Activated CD4-positive, alpha-beta memory T cell treated with anti-CD3 and anti-CD28 coated beads, Interleukin-2, amount 10 ng/mL, durations not matched to agents 7 days and 5 days (primary cell): ENCODE measurements at regions not wholly inside any gene's neighbourhood (a gene's known extent, or its start where the extent isn't known, plus 50 kb on each side); places are given as distances from the start of the nearest gene placed in this dataset.
"Not testable (repeated sequence)": the region's sequence is repeated elsewhere in the genome, so short reads cannot be mapped to it uniquely, and the experiment has no call there.

Experiments used
- CTCF ChIA-PET: fragments of 350-600 bp; sonication (Branson Sonifier 250); formaldehyde crosslinking; loops from one replicate; lab custom pipeline; 2021; ENCODE audit warnings: antibody characterized with exemption, inconsistent platforms; lab: Charles Lee
- POLR2A ChIA-PET: fragments of 350-600 bp; sonication (Branson Sonifier 250); formaldehyde crosslinking; loops from one replicate; lab custom pipeline; 2021; ENCODE audit warnings: antibody characterized with exemption; lab: Charles Lee
- DNase-seq: peaks from one replicate; pipeline ENCODE4 v3.0.0-alpha.2; 2020
- H3K27ac Mint-ChIP-seq: one replicate; pipeline ENCODE4 v1.8.0; 2021; ENCODE audit warnings: mild to moderate bottlenecking, mixed read lengths
- H3K27me3 Mint-ChIP-seq: one replicate; pipeline ENCODE4 v1.8.0; 2021; ENCODE audit warnings: mixed read lengths
- H3K36me3 Mint-ChIP-seq: one replicate; pipeline ENCODE4 v1.8.0; 2021; ENCODE audit warnings: low read depth, mixed read lengths
- H3K4me1 Mint-ChIP-seq: one replicate; pipeline ENCODE4 v1.8.0; 2021; ENCODE audit warnings: mixed read lengths
- H3K4me3 Mint-ChIP-seq: one replicate; pipeline ENCODE4 v1.8.0; 2021; ENCODE audit warnings: mild to moderate bottlenecking, mixed read lengths
- H3K9me3 Mint-ChIP-seq: one replicate; pipeline ENCODE4 v1.8.0; 2021; ENCODE audit warnings: mixed read lengths

- Mint-ChIP-seq H3K9me3 (peaks cover 24% of the 10 kb centered on the region), H3K27me3 (no peaks in the 10 kb centered on the region), H3K27ac (no peak overlapping the region), H3K4me3 (no peak overlapping the region), H3K4me1 (no peaks in the 10 kb centered on the region), H3K36me3 (no peaks in the 10 kb centered on the region)
- CTCF ChIA-PET = no interaction called here
- DNase-seq = no peak
- POLR2A ChIA-PET = no interaction called here
Observed at GRCh38 chr19:21610787-21611186, 105.4 kb downstream of the ZNF429 start.

DNA sequence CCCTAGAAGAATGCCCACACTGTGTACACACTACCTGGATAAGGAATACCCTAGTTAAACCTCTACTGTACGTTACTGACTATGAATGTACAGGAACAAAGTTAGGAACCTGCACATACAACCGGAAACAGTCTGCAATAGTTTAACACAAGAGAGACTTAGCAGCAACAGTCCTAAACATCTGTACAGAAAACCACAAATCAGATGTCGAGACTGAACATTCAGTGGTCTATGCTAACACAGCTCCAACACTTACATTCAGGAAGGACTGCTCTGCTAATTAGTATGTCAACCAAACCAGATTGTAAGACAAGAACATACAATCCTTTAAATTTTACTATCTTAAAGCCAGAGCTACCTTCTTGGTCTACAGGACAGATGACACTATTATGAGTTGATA, 104.9 kb downstream of the ZNF429 start:
- no peaks in the 10 kb centered on the region for H3K27me3 Mint-ChIP-seq
- POLR2A ChIA-PET = no interaction called here
- no peaks in the 10 kb centered on the region for H3K4me1 Mint-ChIP-seq
- CTCF ChIA-PET = no interaction called here
- no peak overlapping the region for H3K27ac Mint-ChIP-seq
- H3K36me3 Mint-ChIP-seq = no peaks in the 10 kb centered on the region
- DNase-seq = no peak
- no peak overlapping the region for H3K4me3 Mint-ChIP-seq
- H3K9me3 Mint-ChIP-seq = peaks cover 22% of the 10 kb centered on the region

GRCh38 chr19:21608571-21608970, 103.2 kb downstream of the ZNF429 start:
- H3K36me3 Mint-ChIP-seq = no peaks in the 10 kb centered on the region
- peaks cover 21% of the 10 kb centered on the region for H3K9me3 Mint-ChIP-seq
- H3K4me3 Mint-ChIP-seq = no peak overlapping the region
- no peak overlapping the region for H3K27ac Mint-ChIP-seq
- H3K4me1 Mint-ChIP-seq = peaks cover 10% of the 10 kb centered on the region
- no peaks in the 10 kb centered on the region for H3K27me3 Mint-ChIP-seq
- CTCF ChIA-PET = interaction anchor here (0.6 kb wide), 1 partner anchor 762 kb away, joined by 3 read pairs; no protein-coding TSS in a partner anchor
- no peak for DNase-seq
- POLR2A ChIA-PET = no interaction called here

DNA sequence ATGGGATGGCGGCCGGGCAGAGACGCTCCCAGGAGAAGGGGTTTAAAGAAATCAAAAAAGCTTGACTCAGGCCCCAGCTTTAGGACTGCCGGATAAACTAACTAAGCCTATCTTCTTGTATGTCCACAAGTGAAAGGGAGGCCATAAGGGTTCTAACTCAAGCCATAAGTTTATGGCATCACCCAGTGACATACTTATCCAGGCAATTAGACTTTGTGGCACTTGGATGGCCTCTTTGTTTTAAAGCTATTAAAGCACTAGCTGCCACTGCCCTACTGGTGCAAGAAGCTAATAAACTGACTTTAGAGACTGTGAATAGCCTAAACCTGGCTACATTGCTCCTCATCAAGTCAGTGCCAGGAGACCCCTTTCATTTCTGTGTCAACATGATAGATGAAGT, 102.0 kb downstream of the ZNF429 start:
- Mint-ChIP-seq H3K27ac (no peak overlapping the region), H3K4me3 (no peak overlapping the region), H3K36me3 (no peaks in the 10 kb centered on the region), H3K9me3 (peaks cover 16% of the 10 kb centered on the region), H3K27me3 (no peaks in the 10 kb centered on the region), H3K4me1 (peaks cover 11% of the 10 kb centered on the region)
- POLR2A ChIA-PET = no interaction called here
- DNase-seq = no peak
- CTCF ChIA-PET = no interaction called here

- DNase-seq, H3K27ac Mint-ChIP-seq, H3K36me3 Mint-ChIP-seq, CTCF ChIA-PET, H3K27me3 Mint-ChIP-seq, H3K4me3 Mint-ChIP-seq, POLR2A ChIA-PET: not testable (repeated sequence)
- H3K9me3 Mint-ChIP-seq = peaks cover 16% of the 10 kb centered on the region
- peaks cover 11% of the 10 kb centered on the region for H3K4me1 Mint-ChIP-seq
Observed at GRCh38 chr19:21607011-21607410, 101.6 kb downstream of the ZNF429 start.

DNA sequence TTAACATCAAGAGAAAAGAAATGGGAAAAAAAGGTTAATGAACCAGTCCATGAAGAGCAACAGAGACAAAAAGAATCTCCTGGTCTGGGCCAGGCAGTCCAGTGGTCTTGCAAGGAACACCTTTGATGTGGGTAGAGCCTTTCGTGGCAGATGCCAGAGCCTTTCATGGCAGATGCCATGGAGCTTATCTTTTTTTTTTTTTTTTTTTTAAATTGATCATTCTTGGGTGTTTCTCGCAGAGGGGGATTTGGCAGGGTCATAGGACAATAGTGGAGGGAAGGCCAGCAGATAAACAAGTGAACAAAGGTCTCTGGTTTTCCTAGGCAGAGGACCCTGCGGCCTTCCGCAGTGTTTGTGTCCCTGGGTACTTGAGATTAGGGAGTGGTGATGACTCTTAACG, 100.9 kb downstream of the ZNF429 start:
- H3K4me3 Mint-ChIP-seq, DNase-seq, H3K36me3 Mint-ChIP-seq, CTCF ChIA-PET, H3K27ac Mint-ChIP-seq, POLR2A ChIA-PET, H3K27me3 Mint-ChIP-seq: not testable (repeated sequence)
- Mint-ChIP-seq H3K9me3 (peaks cover 17% of the 10 kb centered on the region), H3K4me1 (peaks cover 11% of the 10 kb centered on the region)

- DNase-seq = no peak
- Mint-ChIP-seq H3K27ac (no peak overlapping the region), H3K4me3 (peak overlapping the region; percentile 60), H3K4me1 (peaks cover 11% of the 10 kb centered on the region), H3K9me3 (peaks cover 14% of the 10 kb centered on the region), H3K36me3 (no peaks in the 10 kb centered on the region), H3K27me3 (no peaks in the 10 kb centered on the region)
- POLR2A ChIA-PET = interaction anchor here (1.3 kb wide), 1 partner anchor 99 kb away, joined by 5 read pairs; the partner anchor contains the start of gene ZNF429
- CTCF ChIA-PET = no interaction called here
Observed at GRCh38 chr19:21604951-21605476, 99.6 kb downstream of the ZNF429 start.
